Colonic mucosa (tissue), 4 donors: ENCODE measurements at regions not wholly inside any gene's neighbourhood (a gene's known extent, or its start where the extent isn't known, plus 50 kb on each side); places are given as distances from the start of the nearest gene placed in this dataset.

Experiments
- DNase-seq: peaks from one replicate; pipeline ENCODE4 v3.0.0-alpha.2; 2020
- H3K27ac ChIP-seq: fragments of 200-600 bp; one replicate; pipeline ENCODE4 v1.8.0; 2021
- H3K27me3 ChIP-seq: fragments of 200-600 bp; one replicate; pipeline ENCODE4 v1.8.0; 2021
- H3K36me3 ChIP-seq: fragments of 200-600 bp; one replicate; pipeline ENCODE4 v1.8.0; 2021
- H3K4me1 ChIP-seq: fragments of 200-600 bp; one replicate; pipeline ENCODE4 v1.8.0; 2021; ENCODE audit warnings: mild to moderate bottlenecking
- H3K4me3 ChIP-seq: fragments of 200-600 bp; one replicate; pipeline ENCODE4 v1.8.0; 2021
- H3K9ac ChIP-seq, 2 donors: one replicate each; pipeline ENCODE4 v1.7.0; 2013; ENCODE audit warnings: control low read depth in 2 of 2, low read depth in 2 of 2, low read length in 2 of 2
- H3K9me3 ChIP-seq: fragments of 200-600 bp; one replicate; pipeline ENCODE4 v1.8.0; 2021
- CTCF ChIP-seq: fragments of 200-600 bp; IDR thresholded peaks from one replicate; pipeline ENCODE4 v1.8.0; 2022; ENCODE audit warnings: antibody characterized with exemption, mild to moderate bottlenecking
- intact Hi-C: fragments of 100-400 bp; cut with DNase I; formaldehyde crosslinking; loops from one replicate; pipeline ENCODE4 v1.14.1; 2022
- donor health status: healthy.
- donor health status: DM: no; HTN: no; CAD: no.
- donor health status: DM: no; HTN: no; CAD: no.

- DNase-seq, result no peak
- no peak for TF ChIP-seq CTCF
- H3K27me3 ChIP-seq, result no peaks in the 10 kb centered on the region
- intact Hi-C loops, result no loop called here
- H3K36me3 ChIP-seq, result no peaks in the 10 kb centered on the region
- no peak overlapping the region for H3K9ac ChIP-seq
- no peaks in the 10 kb centered on the region for H3K9me3 ChIP-seq
- H3K4me3 ChIP-seq, result no peak overlapping the region
- H3K27ac ChIP-seq, result no peak overlapping the region
- H3K4me1 ChIP-seq, result no peaks in the 10 kb centered on the region
Observed at GRCh38 chrX:109927663-109928273, 75.1 kb upstream of the TMEM164 start.

GRCh38 chrX:109928596-109929335 is 74.1 kb upstream of the TMEM164 start:
- DNase-seq, result no peak
- no peak overlapping the region for H3K4me3 ChIP-seq
- no peaks in the 10 kb centered on the region for H3K36me3 ChIP-seq
- intact Hi-C loops, result no loop called here
- no peaks in the 10 kb centered on the region for H3K4me1 ChIP-seq
- no peak overlapping the region for H3K9ac ChIP-seq
- H3K9me3 ChIP-seq, result no peaks in the 10 kb centered on the region
- H3K27me3 ChIP-seq, result no peaks in the 10 kb centered on the region
- no peak for TF ChIP-seq CTCF
- no peak overlapping the region for H3K27ac ChIP-seq

- intact Hi-C loops, result loop anchor here (5.0 kb wide), 1 partner anchor 206 kb away; no protein-coding TSS in a partner anchor
- Histone ChIP-seq H3K27me3 (peaks cover 4% of the 10 kb centered on the region), H3K4me1 (no peaks in the 10 kb centered on the region), H3K27ac (no peak overlapping the region), H3K4me3 (no peak overlapping the region), H3K9ac (no peak overlapping the region), H3K9me3 (no peaks in the 10 kb centered on the region), H3K36me3 (no peaks in the 10 kb centered on the region)
- no peak for TF ChIP-seq CTCF
- no peak for DNase-seq
Observed at GRCh38 chrX:109931677-109932076, 71.2 kb upstream of the TMEM164 start.

- TF ChIP-seq CTCF, result no peak
- Histone ChIP-seq H3K9me3 (no peaks in the 10 kb centered on the region), H3K4me3 (no peak overlapping the region), H3K4me1 (no peaks in the 10 kb centered on the region), H3K9ac (no peak overlapping the region), H3K27me3 (peaks cover 6% of the 10 kb centered on the region), H3K27ac (no peak overlapping the region), H3K36me3 (no peaks in the 10 kb centered on the region)
- no peak for DNase-seq
- intact Hi-C loops, result loop anchor here (5.0 kb wide), 1 partner anchor 203 kb away; no protein-coding TSS in a partner anchor
Observed at GRCh38 chrX:109934434-109934833, 68.5 kb upstream of the TMEM164 start.

GRCh38 chrX:109934935-109935334 is 68.0 kb upstream of the TMEM164 start:
- Histone ChIP-seq H3K9ac (no peak overlapping the region), H3K9me3 (no peaks in the 10 kb centered on the region), H3K4me1 (no peaks in the 10 kb centered on the region), H3K27ac (no peak overlapping the region), H3K27me3 (peaks cover 6% of the 10 kb centered on the region), H3K36me3 (no peaks in the 10 kb centered on the region), H3K4me3 (no peak overlapping the region)
- intact Hi-C loops, result loop anchor here (5.0 kb wide), 1 partner anchor 202 kb away; no protein-coding TSS in a partner anchor
- TF ChIP-seq CTCF, result no peak
- no peak for DNase-seq
